ENCODE measurements at regions not wholly inside any gene's neighbourhood (a gene's known extent, or its start where the extent isn't known, plus 50 kb on each side); places are given as distances from the start of the nearest gene placed in this dataset.

DNA sequence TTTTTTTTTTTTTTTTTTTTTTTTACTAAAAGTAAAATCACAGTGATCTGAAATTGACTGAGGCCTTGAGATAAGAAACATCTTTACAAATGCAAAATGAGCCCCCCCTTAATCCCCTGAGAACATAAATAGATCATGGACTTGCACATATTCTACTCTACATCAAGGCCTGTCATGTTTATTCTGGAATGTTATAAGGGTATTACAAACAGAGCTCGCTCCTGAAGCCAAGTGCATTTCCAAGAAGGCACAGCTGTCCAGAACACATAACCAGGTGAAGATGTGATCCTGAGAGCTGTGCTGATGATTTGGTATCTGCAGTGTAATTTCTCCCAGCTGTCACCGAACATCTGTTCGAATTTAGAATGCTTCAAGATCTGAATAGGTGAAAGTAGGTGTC, 384.5 kb downstream of the GPAT3 start:
- BruUV-seq (replicated peaks), result no TSS peak

More for the DNA sequence above, 384.5 kb downstream of the GPAT3 start:
- H3K4me2 ChIP-seq (ENCODE audit: insufficient read depth, low read length), result no peak overlapping the region
- DNase-seq (ENCODE audit: extremely low read depth in 1 of 4, low spot score in 3 of 4) (no peak), FAIRE-seq (no peak), ATAC-seq (no peak)
- 0% methylated on average over 3 of the region's 3 CpGs for WGBS (ENCODE audit: insufficient coverage, low coverage, missing lambda C conversion rate)
- no peaks in the 10 kb centered on the region for H3K9me3 ChIP-seq (replicated peaks; ENCODE audit: control insufficient read depth, insufficient read depth, low read depth, low read length)
- POLR2A ChIA-PET, result no interaction called here
- no peaks in the 10 kb centered on the region for H4K20me1 ChIP-seq (replicated peaks; ENCODE audit: control insufficient read depth, insufficient read depth, low read length)
- H3K27ac ChIP-seq (ENCODE audit: extremely low read depth, low read depth, low read length), result no peak overlapping the region
- no peaks in the 10 kb centered on the region for H3K79me2 ChIP-seq (ENCODE audit: control insufficient read depth, insufficient read depth, low read length)
- no peak overlapping the region for H3K4me3 ChIP-seq
- H3K9me1 ChIP-seq (ENCODE audit: control insufficient read depth, insufficient read depth, low read length), result no peaks in the 10 kb centered on the region
- in situ Hi-C loops (cut with MboI), result no loop called here
- H2AFZ ChIP-seq (ENCODE audit: low read depth, low read length), result no peak overlapping the region
- intact Hi-C loops (cut with micrococcal nuclease), result no loop called here
- no peak for TF ChIP-seq L3MBTL2 (IDR thresholded peaks at IDR 0.05)
- TF ChIP-seq, protein P1, sequence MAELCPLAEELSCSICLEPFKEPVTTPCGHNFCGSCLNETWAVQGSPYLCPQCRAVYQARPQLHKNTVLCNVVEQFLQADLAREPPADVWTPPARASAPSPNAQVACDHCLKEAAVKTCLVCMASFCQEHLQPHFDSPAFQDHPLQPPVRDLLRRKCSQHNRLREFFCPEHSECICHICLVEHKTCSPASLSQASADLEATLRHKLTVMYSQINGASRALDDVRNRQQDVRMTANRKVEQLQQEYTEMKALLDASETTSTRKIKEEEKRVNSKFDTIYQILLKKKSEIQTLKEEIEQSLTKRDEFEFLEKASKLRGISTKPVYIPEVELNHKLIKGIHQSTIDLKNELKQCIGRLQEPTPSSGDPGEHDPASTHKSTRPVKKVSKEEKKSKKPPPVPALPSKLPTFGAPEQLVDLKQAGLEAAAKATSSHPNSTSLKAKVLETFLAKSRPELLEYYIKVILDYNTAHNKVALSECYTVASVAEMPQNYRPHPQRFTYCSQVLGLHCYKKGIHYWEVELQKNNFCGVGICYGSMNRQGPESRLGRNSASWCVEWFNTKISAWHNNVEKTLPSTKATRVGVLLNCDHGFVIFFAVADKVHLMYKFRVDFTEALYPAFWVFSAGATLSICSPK (IDR thresholded peaks at IDR 0.05; ENCODE audit: borderline replicate concordance), result no peak
- TF ChIP-seq, protein P2, sequence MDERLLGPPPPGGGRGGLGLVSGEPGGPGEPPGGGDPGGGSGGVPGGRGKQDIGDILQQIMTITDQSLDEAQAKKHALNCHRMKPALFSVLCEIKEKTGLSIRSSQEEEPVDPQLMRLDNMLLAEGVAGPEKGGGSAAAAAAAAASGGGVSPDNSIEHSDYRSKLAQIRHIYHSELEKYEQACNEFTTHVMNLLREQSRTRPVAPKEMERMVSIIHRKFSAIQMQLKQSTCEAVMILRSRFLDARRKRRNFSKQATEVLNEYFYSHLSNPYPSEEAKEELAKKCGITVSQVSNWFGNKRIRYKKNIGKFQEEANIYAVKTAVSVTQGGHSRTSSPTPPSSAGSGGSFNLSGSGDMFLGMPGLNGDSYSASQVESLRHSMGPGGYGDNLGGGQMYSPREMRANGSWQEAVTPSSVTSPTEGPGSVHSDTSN (CRISPR knock-in tag; IDR thresholded peaks at IDR 0.05; ENCODE audit: low read depth), result no peak
- TF ChIP-seq, protein P2 (tag; conservative IDR thresholded peaks at IDR 0.05; ENCODE audit: low read depth), result no peak
- TF ChIP-seq ZNF316 (IDR thresholded peaks at IDR 0.05), result no peak
- TF ChIP-seq JUNB (CRISPR knock-in tag; conservative IDR thresholded peaks at IDR 0.05), result no peak
- TF ChIP-seq SMARCA5 (IDR thresholded peaks at IDR 0.05), result no peak
- TF ChIP-seq, protein P3, sequence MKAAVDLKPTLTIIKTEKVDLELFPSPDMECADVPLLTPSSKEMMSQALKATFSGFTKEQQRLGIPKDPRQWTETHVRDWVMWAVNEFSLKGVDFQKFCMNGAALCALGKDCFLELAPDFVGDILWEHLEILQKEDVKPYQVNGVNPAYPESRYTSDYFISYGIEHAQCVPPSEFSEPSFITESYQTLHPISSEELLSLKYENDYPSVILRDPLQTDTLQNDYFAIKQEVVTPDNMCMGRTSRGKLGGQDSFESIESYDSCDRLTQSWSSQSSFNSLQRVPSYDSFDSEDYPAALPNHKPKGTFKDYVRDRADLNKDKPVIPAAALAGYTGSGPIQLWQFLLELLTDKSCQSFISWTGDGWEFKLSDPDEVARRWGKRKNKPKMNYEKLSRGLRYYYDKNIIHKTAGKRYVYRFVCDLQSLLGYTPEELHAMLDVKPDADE (conservative IDR thresholded peaks at IDR 0.05; ENCODE audit: control insufficient read depth, low read depth, low read length), result no peak
- TF ChIP-seq NBN (IDR thresholded peaks at IDR 0.05; ENCODE audit: low read depth), result no peak
- TF ChIP-seq, protein P4, sequence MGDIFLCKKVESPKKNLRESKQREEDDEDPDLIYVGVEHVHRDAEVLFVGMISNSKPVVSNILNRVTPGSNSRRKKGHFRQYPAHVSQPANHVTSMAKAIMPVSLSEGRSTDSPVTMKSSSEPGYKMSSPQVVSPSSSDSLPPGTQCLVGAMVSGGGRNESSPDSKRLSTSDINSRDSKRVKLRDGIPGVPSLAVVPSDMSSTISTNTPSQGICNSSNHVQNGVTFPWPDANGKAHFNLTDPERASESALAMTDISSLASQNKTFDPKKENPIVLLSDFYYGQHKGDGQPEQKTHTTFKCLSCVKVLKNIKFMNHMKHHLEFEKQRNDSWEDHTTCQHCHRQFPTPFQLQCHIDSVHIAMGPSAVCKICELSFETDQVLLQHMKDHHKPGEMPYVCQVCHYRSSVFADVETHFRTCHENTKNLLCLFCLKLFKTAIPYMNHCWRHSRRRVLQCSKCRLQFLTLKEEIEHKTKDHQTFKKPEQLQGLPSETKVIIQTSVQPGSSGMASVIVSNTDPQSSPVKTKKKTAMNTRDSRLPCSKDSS (IDR thresholded peaks at IDR 0.05; ENCODE audit: low read depth, partially characterized antibody), result no peak
- H3K4me1 ChIP-seq (replicated peaks in 1 of 2; ENCODE audit: control insufficient read depth in 2 of 2, insufficient read depth in 2 of 2, low read length in 2 of 2), result no peaks in the 10 kb centered on the region; a peak in 1 of 5 replicates
- H3K36me3 ChIP-seq (ENCODE audit: control insufficient read depth, insufficient read depth, low read length), result no peaks in the 10 kb centered on the region
- no peak overlapping the region for H3K9ac ChIP-seq (ENCODE audit: insufficient read depth in 1 of 2, low read depth in 2 of 2, low read length in 2 of 2)
- CTCF ChIA-PET (ENCODE audit: low intra/inter-chr PET ratio), result no interaction called here
- H3K27me3 ChIP-seq (ENCODE audit: control insufficient read depth in 2 of 2, insufficient read depth in 2 of 2, low read length in 2 of 2), result no peaks in the 10 kb centered on the region

All from K562 (cell line).